CD14-positive monocyte (primary cell): ENCODE measurements at regions not wholly inside any gene's neighbourhood (a gene's known extent, or its start where the extent isn't known, plus 50 kb on each side); places are given as distances from the start of the nearest gene placed in this dataset.

ENCODE experiments used
- DNase-seq, 3 donors: peaks; one replicate each; pipeline ENCODE4 v3.0.0-alpha.2; 2011 to 2022
- H2AFZ ChIP-seq: 2 replicates; pipeline ENCODE4 v1.6.0; 2012; ENCODE audit warnings: mild to moderate bottlenecking, low read depth, low read length, inconsistent platforms; ENCODE audit not compliant: insufficient read depth, poor library complexity, severe bottlenecking
- H3K27ac ChIP-seq, 2 donors: 1 replicate in 1 of 2; 2 replicates in 1 of 2; pipeline ENCODE4 v1.5.1; 2012 to 2013; ENCODE audit warnings: low read length in 2 of 2, control low read depth in 1 of 2, inconsistent platforms in 1 of 2, low read depth in 1 of 2, mild to moderate bottlenecking in 1 of 2
- H3K27me3 ChIP-seq, 2 donors: one replicate each; pipeline versions ENCODE4 v1.6.0 to v1.6.1; 2011 to 2013; ENCODE audit warnings: low read length in 2 of 2; ENCODE audit not compliant: control insufficient read depth in 2 of 2, insufficient read depth in 2 of 2
- H3K36me3 ChIP-seq, 2 donors: replicated peaks in 1 of 2; 1 replicate in 1 of 2; 2 replicates in 1 of 2; pipeline versions ENCODE4 v1.5.1 to v1.6.1; 2012 to 2013; ENCODE audit warnings: low read length in 2 of 2, control low read depth in 1 of 2, inconsistent platforms in 1 of 2, mild to moderate bottlenecking in 1 of 2; ENCODE audit not compliant: insufficient read depth in 2 of 2, control insufficient read depth in 1 of 2
- H3K4me1 ChIP-seq, 2 donors: 1 replicate in 1 of 2; 2 replicates in 1 of 2; pipeline versions ENCODE4 v1.5.1 to v1.6.1; 2012 to 2013; ENCODE audit warnings: low read length in 2 of 2, control low read depth in 1 of 2, inconsistent platforms in 1 of 2, mild to moderate bottlenecking in 1 of 2, moderate library complexity in 1 of 2; ENCODE audit not compliant: insufficient read depth in 2 of 2, control insufficient read depth in 1 of 2
- H3K4me2 ChIP-seq: replicated peaks from 2 replicates; pipeline ENCODE3; 2012; ENCODE audit warnings: low read length, moderate library complexity, mild to moderate bottlenecking; ENCODE audit not compliant: poor library complexity, severe bottlenecking; ENCODE audit errors: extremely low read depth
- H3K4me3 ChIP-seq, 3 experiments: fragments of 200-600 bp in 1 of 3; sonication (generic) in 1 of 3; replicated peaks in 1 of 3; 1 replicate in 2 of 3; 2 replicates in 1 of 3; pipeline ENCODE4 v1.5.1; 2011 to 2013; ENCODE audit warnings: low read length in 3 of 3, mild to moderate bottlenecking in 3 of 3, control low read depth in 2 of 3, low read depth in 2 of 3, inconsistent platforms in 1 of 3, moderate library complexity in 1 of 3
- H3K79me2 ChIP-seq: 2 replicates; pipeline ENCODE4 v1.6.0; 2012; ENCODE audit warnings: mild to moderate bottlenecking, control low read depth, inconsistent platforms, low read length, moderate library complexity; ENCODE audit not compliant: insufficient read depth
- H3K9ac ChIP-seq: 2 replicates; pipeline ENCODE4 v1.6.0; 2017; ENCODE audit warnings: low read length, mild to moderate bottlenecking; ENCODE audit not compliant: insufficient read depth, poor library complexity, severe bottlenecking
- H3K9me3 ChIP-seq, 2 donors: replicated peaks in 1 of 2; 1 replicate in 1 of 2; 2 replicates in 1 of 2; pipeline versions ENCODE4 v1.5.1 to v1.6.1; 2012 to 2013; ENCODE audit warnings: low read length in 2 of 2, control low read depth in 1 of 2; ENCODE audit not compliant: control insufficient read depth in 1 of 2, insufficient read depth in 1 of 2
- H4K20me1 ChIP-seq: 2 replicates; pipeline ENCODE4 v1.6.0; 2012; ENCODE audit warnings: mild to moderate bottlenecking, low read length, control low read depth, moderate library complexity; ENCODE audit not compliant: insufficient read depth
- H3K27ac Mint-ChIP-seq, 7 donors: one replicate each; pipeline ENCODE4 v1.8.0; 2020; ENCODE audit warnings: mild to moderate bottlenecking in 7 of 7, mixed read lengths in 7 of 7, moderate library complexity in 6 of 7, inconsistent platforms in 2 of 7
- H3K27me3 Mint-ChIP-seq, 3 donors: one replicate each; pipeline ENCODE4 v1.8.0; 2021 to 2022; ENCODE audit warnings: low read depth in 3 of 3, mild to moderate bottlenecking in 3 of 3, mixed read lengths in 3 of 3, moderate library complexity in 3 of 3, inconsistent platforms in 1 of 3
- H3K36me3 Mint-ChIP-seq, 2 donors: one replicate each; pipeline ENCODE4 v1.8.0; 2020; ENCODE audit warnings: mixed read lengths in 2 of 2, inconsistent platforms in 1 of 2, mild to moderate bottlenecking in 1 of 2
- H3K4me1 Mint-ChIP-seq: one replicate; pipeline ENCODE4 v1.8.0; 2020; ENCODE audit warnings: mild to moderate bottlenecking, mixed read lengths
- H3K4me3 Mint-ChIP-seq, 2 donors: one replicate each; pipeline ENCODE4 v1.8.0; 2020; ENCODE audit warnings: mild to moderate bottlenecking in 2 of 2, mixed read lengths in 2 of 2, moderate library complexity in 1 of 2
- H3K9me3 Mint-ChIP-seq, 7 donors: one replicate each; pipeline ENCODE4 v1.8.0; 2020 to 2022; ENCODE audit warnings: mixed read lengths in 7 of 7, mild to moderate bottlenecking in 6 of 7, moderate library complexity in 6 of 7, inconsistent platforms in 2 of 7
- CTCF ChIP-seq: fragments of 200-600 bp; IDR thresholded peaks from one replicate; pipeline ENCODE4 v1.8.0; 2022; ENCODE audit warnings: antibody characterized with exemption, mild to moderate bottlenecking
- whole genome bisulfite sequencing: methylation state at CpG from one replicate; pipeline ENCODE4 v1.1.5; 2013; ENCODE audit warnings: missing lambda C conversion rate; ENCODE audit not compliant: insufficient coverage; 5-methylcytosine and 5-hydroxymethylcytosine counted together
- intact Hi-C, 2 donors: fragments of 100-400 bp; cut with micrococcal nuclease; formaldehyde crosslinking; loops; one replicate each; pipeline versions ENCODE4 v1.15.0 to v1.15.1; 2023

GRCh38 chr6:85771925-85772430 lies 129.3 kb upstream of the SYNCRIP start:
- no peak for DNase-seq
- H2AFZ ChIP-seq: no peak overlapping the region
- WGBS: 79% methylated on average over 3 of the region's 3 CpGs
- Mint-ChIP-seq H3K9me3 (peaks cover 0 to 15% (median 0%) of the 10 kb centered on the region in 7 donors), H3K4me1 (no peaks in the 10 kb centered on the region), H3K4me3 (no peak overlapping the region), H3K27ac (no peak overlapping the region), H3K27me3 (peaks cover 3 to 4% (median 4%) of the 10 kb centered on the region in 3 donors), H3K36me3 (no peaks in the 10 kb centered on the region)
- no peak overlapping the region for H3K27ac ChIP-seq
- no peak overlapping the region for H3K4me2 ChIP-seq
- no peaks in the 10 kb centered on the region for H3K79me2 ChIP-seq
- intact Hi-C loops: no loop called here
- peaks cover 0 to 3% of the 10 kb centered on the region in 2 donors for H3K9me3 ChIP-seq
- no peak overlapping the region for H3K4me3 ChIP-seq
- no peaks in the 10 kb centered on the region for H3K4me1 ChIP-seq
- no peaks in the 10 kb centered on the region for H4K20me1 ChIP-seq
- no peaks in the 10 kb centered on the region for H3K27me3 ChIP-seq
- TF ChIP-seq CTCF: no peak
- no peaks in the 10 kb centered on the region for H3K36me3 ChIP-seq
- H3K9ac ChIP-seq: no peak overlapping the region

- H3K4me1 Mint-ChIP-seq: no peaks in the 10 kb centered on the region
- no peak for DNase-seq
- Histone ChIP-seq H3K4me3 (no peak overlapping the region), H4K20me1 (no peaks in the 10 kb centered on the region), H3K9ac (no peak overlapping the region), H3K27ac (no peak overlapping the region), H3K79me2 (no peaks in the 10 kb centered on the region), H3K27me3 (no peaks in the 10 kb centered on the region), H3K4me1 (no peaks in the 10 kb centered on the region), H3K36me3 (no peaks in the 10 kb centered on the region), H3K4me2 (no peak overlapping the region), H3K9me3 (peaks cover 0 to 3% of the 10 kb centered on the region in 2 donors), H2AFZ (no peak overlapping the region)
- peaks cover 0 to 15% (median 0%) of the 10 kb centered on the region in 7 donors for H3K9me3 Mint-ChIP-seq
- H3K27ac Mint-ChIP-seq: no peak overlapping the region
- H3K36me3 Mint-ChIP-seq: no peaks in the 10 kb centered on the region
- no peak for TF ChIP-seq CTCF
- no peak overlapping the region for H3K4me3 Mint-ChIP-seq
- WGBS: 40% methylated on average over 1 of the region's 2 CpGs
- peaks cover 3 to 6% (median 4%) of the 10 kb centered on the region in 3 donors for H3K27me3 Mint-ChIP-seq
- intact Hi-C loops: no loop called here
These were observed 128.8 kb upstream of the SYNCRIP start for GRCh38 chr6:85771455-85771854.
